ENCODE measurements at regions not wholly inside any gene's neighbourhood (a gene's known extent, or its start where the extent isn't known, plus 50 kb on each side); places are given as distances from the start of the nearest gene placed in this dataset.

GRCh38 chr12:67853204-67853603 lies 136.0 kb upstream of the IFNG-AS1 start:
- DNase-seq (no peak), ATAC-seq (ENCODE audit: low read depth in 2 of 2) (no peak)
- no peaks in the 10 kb centered on the region for H3K27me3 ChIP-seq (ENCODE audit: control insufficient read depth, insufficient read depth, low read length)
- no peaks in the 10 kb centered on the region for H3K4me1 ChIP-seq (ENCODE audit: control insufficient read depth, insufficient read depth, low read length, poor library complexity, severe bottlenecking)
- H3K36me3 ChIP-seq (ENCODE audit: control insufficient read depth, insufficient read depth, low read length): no peaks in the 10 kb centered on the region
- Mint-ChIP-seq H3K36me3 (no peaks in the 10 kb centered on the region), H3K27me3 (peaks cover 10% of the 10 kb centered on the region), H3K27ac (no peak overlapping the region), H3K9me3 (peaks cover 0 to 2% (median 0%) of the 10 kb centered on the region in 7 donors), H3K4me1 (peaks cover 0 to 6% (median 0%) of the 10 kb centered on the region in 4 donors), H3K4me3 (no peak overlapping the region)
- H3K9me3 ChIP-seq (ENCODE audit: control insufficient read depth in 2 of 2, low read length in 2 of 2): no peaks in the 10 kb centered on the region
- no peak overlapping the region for H3K4me3 ChIP-seq (ENCODE audit: low read depth, low read length)
- no peak overlapping the region for H3K27ac ChIP-seq (ENCODE audit: insufficient read depth, low read length, poor library complexity, severe bottlenecking)

- Histone ChIP-seq H3K4me3 (ENCODE audit: low read depth, low read length) (no peak overlapping the region), H3K9me3 (ENCODE audit: control insufficient read depth in 2 of 2, low read length in 2 of 2) (no peaks in the 10 kb centered on the region), H3K27ac (ENCODE audit: insufficient read depth, low read length, poor library complexity, severe bottlenecking) (no peak overlapping the region), H3K36me3 (ENCODE audit: control insufficient read depth, insufficient read depth, low read length) (no peaks in the 10 kb centered on the region), H3K27me3 (ENCODE audit: control insufficient read depth, insufficient read depth, low read length) (no peaks in the 10 kb centered on the region), H3K4me1 (ENCODE audit: control insufficient read depth, insufficient read depth, low read length, poor library complexity, severe bottlenecking) (no peaks in the 10 kb centered on the region)
- ATAC-seq (ENCODE audit: low read depth in 2 of 2) (no peak), DNase-seq (no peak)
- Mint-ChIP-seq H3K9me3 (no peaks in the 10 kb centered on the region), H3K4me1 (peaks cover 0 to 6% (median 0%) of the 10 kb centered on the region in 4 donors), H3K27ac (no peak overlapping the region), H3K27me3 (peaks cover 10% of the 10 kb centered on the region), H3K4me3 (no peak overlapping the region), H3K36me3 (no peaks in the 10 kb centered on the region)
Observed at GRCh38 chr12:67854351-67854750, 134.9 kb upstream of the IFNG-AS1 start.

- Mint-ChIP-seq H3K36me3 (no peaks in the 10 kb centered on the region), H3K4me3 (no peak overlapping the region), H3K9me3 (no peaks in the 10 kb centered on the region), H3K4me1 (peaks cover 0 to 6% (median 0%) of the 10 kb centered on the region in 4 donors), H3K27ac (no peak overlapping the region), H3K27me3 (peaks cover 10% of the 10 kb centered on the region)
- Histone ChIP-seq H3K27me3 (ENCODE audit: control insufficient read depth, insufficient read depth, low read length) (no peaks in the 10 kb centered on the region), H3K27ac (ENCODE audit: insufficient read depth, low read length, poor library complexity, severe bottlenecking) (no peak overlapping the region), H3K4me3 (ENCODE audit: low read depth, low read length) (no peak overlapping the region), H3K9me3 (ENCODE audit: control insufficient read depth in 2 of 2, low read length in 2 of 2) (no peaks in the 10 kb centered on the region), H3K4me1 (ENCODE audit: control insufficient read depth, insufficient read depth, low read length, poor library complexity, severe bottlenecking) (no peaks in the 10 kb centered on the region), H3K36me3 (ENCODE audit: control insufficient read depth, insufficient read depth, low read length) (no peaks in the 10 kb centered on the region)
- DNase-seq (no peak), ATAC-seq (ENCODE audit: low read depth in 2 of 2) (no peak)
Observed at GRCh38 chr12:67855103-67855502, 134.1 kb upstream of the IFNG-AS1 start.

GRCh38 chr12:67871231-67871630 lies 118.0 kb upstream of the IFNG-AS1 start:
- Histone ChIP-seq H3K4me1 (ENCODE audit: control insufficient read depth, insufficient read depth, low read length, poor library complexity, severe bottlenecking) (no peaks in the 10 kb centered on the region), H3K4me3 (ENCODE audit: low read depth, low read length) (no peak overlapping the region), H3K36me3 (ENCODE audit: control insufficient read depth, insufficient read depth, low read length) (no peaks in the 10 kb centered on the region), H3K9me3 (ENCODE audit: control insufficient read depth in 2 of 2, low read length in 2 of 2) (no peaks in the 10 kb centered on the region), H3K27me3 (ENCODE audit: control insufficient read depth, insufficient read depth, low read length) (peaks cover 2% of the 10 kb centered on the region), H3K27ac (ENCODE audit: insufficient read depth, low read length, poor library complexity, severe bottlenecking) (no peak overlapping the region)
- peaks cover 0 to 3% (median 2%) of the 10 kb centered on the region in 7 donors for H3K9me3 Mint-ChIP-seq
- no peaks in the 10 kb centered on the region for H3K36me3 Mint-ChIP-seq
- no peak overlapping the region for H3K27ac Mint-ChIP-seq
- peaks cover 0 to 2% (median 1%) of the 10 kb centered on the region in 4 donors for H3K4me1 Mint-ChIP-seq
- no peak for DNase-seq
- no peak overlapping the region for H3K4me3 Mint-ChIP-seq
- peaks cover 9% of the 10 kb centered on the region for H3K27me3 Mint-ChIP-seq
- ATAC-seq (ENCODE audit: low read depth in 2 of 2): no peak

- Mint-ChIP-seq H3K4me1 (peaks cover 0 to 2% (median 1%) of the 10 kb centered on the region in 4 donors), H3K27me3 (peaks cover 11% of the 10 kb centered on the region), H3K4me3 (no peak overlapping the region), H3K36me3 (no peaks in the 10 kb centered on the region), H3K9me3 (peaks cover 0 to 2% (median 0%) of the 10 kb centered on the region in 7 donors), H3K27ac (no peak overlapping the region)
- H3K27ac ChIP-seq (ENCODE audit: insufficient read depth, low read length, poor library complexity, severe bottlenecking): no peak overlapping the region
- no peaks in the 10 kb centered on the region for H3K36me3 ChIP-seq (ENCODE audit: control insufficient read depth, insufficient read depth, low read length)
- peaks cover 2% of the 10 kb centered on the region for H3K27me3 ChIP-seq (ENCODE audit: control insufficient read depth, insufficient read depth, low read length)
- no peak overlapping the region for H3K4me3 ChIP-seq (ENCODE audit: low read depth, low read length)
- ATAC-seq (ENCODE audit: low read depth in 2 of 2) (no peak), DNase-seq (no peak)
- no peaks in the 10 kb centered on the region for H3K9me3 ChIP-seq (ENCODE audit: control insufficient read depth in 2 of 2, low read length in 2 of 2)
- no peaks in the 10 kb centered on the region for H3K4me1 ChIP-seq (ENCODE audit: control insufficient read depth, insufficient read depth, low read length, poor library complexity, severe bottlenecking)
Observed at GRCh38 chr12:67873355-67873754, 115.9 kb upstream of the IFNG-AS1 start.

- Histone ChIP-seq H3K27ac (ENCODE audit: insufficient read depth, low read length, poor library complexity, severe bottlenecking) (no peak overlapping the region), H3K4me1 (ENCODE audit: control insufficient read depth, insufficient read depth, low read length, poor library complexity, severe bottlenecking) (no peaks in the 10 kb centered on the region), H3K36me3 (ENCODE audit: control insufficient read depth, insufficient read depth, low read length) (no peaks in the 10 kb centered on the region), H3K27me3 (ENCODE audit: control insufficient read depth, insufficient read depth, low read length) (peaks cover 2% of the 10 kb centered on the region), H3K4me3 (ENCODE audit: low read depth, low read length) (no peak overlapping the region), H3K9me3 (ENCODE audit: control insufficient read depth in 2 of 2, low read length in 2 of 2) (no peaks in the 10 kb centered on the region)
- DNase-seq (no peak), ATAC-seq (ENCODE audit: low read depth in 2 of 2) (no peak)
- Mint-ChIP-seq H3K27me3 (peaks cover 11% of the 10 kb centered on the region), H3K4me3 (no peak overlapping the region), H3K36me3 (no peaks in the 10 kb centered on the region), H3K27ac (no peak overlapping the region), H3K4me1 (no peaks in the 10 kb centered on the region), H3K9me3 (peaks cover 0 to 2% (median 0%) of the 10 kb centered on the region in 7 donors)
Observed at GRCh38 chr12:67876305-67876915, 112.8 kb upstream of the IFNG-AS1 start.

- Histone ChIP-seq H3K9me3 (ENCODE audit: control insufficient read depth in 2 of 2, low read length in 2 of 2) (no peaks in the 10 kb centered on the region), H3K4me3 (ENCODE audit: low read depth, low read length) (no peak overlapping the region), H3K27ac (ENCODE audit: insufficient read depth, low read length, poor library complexity, severe bottlenecking) (no peak overlapping the region), H3K36me3 (ENCODE audit: control insufficient read depth, insufficient read depth, low read length) (no peaks in the 10 kb centered on the region), H3K4me1 (ENCODE audit: control insufficient read depth, insufficient read depth, low read length, poor library complexity, severe bottlenecking) (no peaks in the 10 kb centered on the region), H3K27me3 (ENCODE audit: control insufficient read depth, insufficient read depth, low read length) (peaks cover 2% of the 10 kb centered on the region)
- DNase-seq (no peak), ATAC-seq (ENCODE audit: low read depth in 2 of 2) (no peak)
- no peak overlapping the region for H3K27ac Mint-ChIP-seq
- H3K4me1 Mint-ChIP-seq: no peaks in the 10 kb centered on the region
- H3K4me3 Mint-ChIP-seq: no peak overlapping the region
- H3K36me3 Mint-ChIP-seq: no peaks in the 10 kb centered on the region
- H3K27me3 Mint-ChIP-seq: peaks cover 15% of the 10 kb centered on the region
- H3K9me3 Mint-ChIP-seq: peaks cover 0 to 2% (median 0%) of the 10 kb centered on the region in 7 donors
Observed at GRCh38 chr12:67877727-67878126, 111.5 kb upstream of the IFNG-AS1 start.

- DNase-seq (no peak), ATAC-seq (ENCODE audit: low read depth in 2 of 2) (no peak)
- Mint-ChIP-seq H3K9me3 (no peaks in the 10 kb centered on the region), H3K36me3 (no peaks in the 10 kb centered on the region), H3K4me1 (no peaks in the 10 kb centered on the region), H3K4me3 (no peak overlapping the region), H3K27me3 (peaks cover 15% of the 10 kb centered on the region), H3K27ac (no peak overlapping the region)
- no peak overlapping the region for H3K4me3 ChIP-seq (ENCODE audit: low read depth, low read length)
- no peaks in the 10 kb centered on the region for H3K4me1 ChIP-seq (ENCODE audit: control insufficient read depth, insufficient read depth, low read length, poor library complexity, severe bottlenecking)
- H3K9me3 ChIP-seq (ENCODE audit: control insufficient read depth in 2 of 2, low read length in 2 of 2): no peaks in the 10 kb centered on the region
- no peaks in the 10 kb centered on the region for H3K36me3 ChIP-seq (ENCODE audit: control insufficient read depth, insufficient read depth, low read length)
- no peak overlapping the region for H3K27ac ChIP-seq (ENCODE audit: insufficient read depth, low read length, poor library complexity, severe bottlenecking)
- H3K27me3 ChIP-seq (ENCODE audit: control insufficient read depth, insufficient read depth, low read length): no peaks in the 10 kb centered on the region
Observed at GRCh38 chr12:67879937-67880336, 109.3 kb upstream of the IFNG-AS1 start.

Measured in CD4-positive, CD25-positive, alpha-beta regulatory T cell (primary cell).